HG02970 (cell line): ENCODE measurements at regions not wholly inside any gene's neighbourhood (a gene's known extent, or its start where the extent isn't known, plus 50 kb on each side); places are given as distances from the start of the nearest gene placed in this dataset.

Experiments
- ATAC-seq: cut with Tn5 transposase; IDR thresholded peaks from one replicate; pipeline ENCODE4 v1.9.1; 2021; ENCODE audit warnings: mild to moderate bottlenecking, moderate library complexity, moderate number of reproducible peaks; ENCODE audit not compliant: unreplicated experiment, low FRiP score

DNA sequence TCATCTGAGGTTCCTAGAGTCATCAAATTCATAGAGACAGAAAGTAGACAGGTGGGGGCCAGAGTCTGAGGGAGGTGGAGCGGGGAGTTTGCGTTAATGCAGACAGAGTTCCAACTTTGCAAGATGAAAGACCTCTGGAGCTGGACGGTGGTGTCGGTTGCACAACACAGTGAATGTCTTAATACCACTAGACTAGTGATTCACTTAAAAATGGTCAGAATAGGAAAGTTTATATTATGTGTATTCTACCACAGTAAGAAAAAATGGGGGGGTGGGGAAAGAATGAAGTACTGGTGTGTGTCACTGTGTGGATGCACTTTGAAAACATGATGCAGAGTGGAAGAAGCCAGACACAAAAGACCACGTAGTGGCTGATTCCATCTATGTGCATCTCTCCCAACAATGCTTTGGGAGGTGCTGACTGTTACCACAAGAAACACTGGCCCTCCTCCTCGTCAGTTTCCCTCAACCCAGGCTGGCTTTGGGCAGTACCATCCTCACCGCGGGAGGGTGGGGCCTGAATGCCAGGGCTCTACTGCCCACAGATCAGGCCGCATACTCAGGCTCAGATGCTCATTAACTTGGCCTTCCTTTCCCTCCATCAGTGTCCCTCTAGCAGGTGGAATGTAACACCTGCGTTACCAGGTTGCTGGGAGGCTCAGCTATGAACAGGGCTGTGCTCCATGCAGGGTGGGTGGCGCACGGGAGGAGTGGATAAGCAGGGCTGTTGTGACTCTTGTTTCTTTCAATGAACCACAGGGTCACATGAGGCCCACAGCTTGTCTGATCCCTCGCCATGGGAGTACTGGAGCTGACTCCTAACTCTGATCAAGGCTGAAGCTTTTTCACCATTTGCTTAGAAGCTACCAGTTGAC is 297.0 kb downstream of the CTTN start:
- ATAC-seq, result no peak

DNA sequence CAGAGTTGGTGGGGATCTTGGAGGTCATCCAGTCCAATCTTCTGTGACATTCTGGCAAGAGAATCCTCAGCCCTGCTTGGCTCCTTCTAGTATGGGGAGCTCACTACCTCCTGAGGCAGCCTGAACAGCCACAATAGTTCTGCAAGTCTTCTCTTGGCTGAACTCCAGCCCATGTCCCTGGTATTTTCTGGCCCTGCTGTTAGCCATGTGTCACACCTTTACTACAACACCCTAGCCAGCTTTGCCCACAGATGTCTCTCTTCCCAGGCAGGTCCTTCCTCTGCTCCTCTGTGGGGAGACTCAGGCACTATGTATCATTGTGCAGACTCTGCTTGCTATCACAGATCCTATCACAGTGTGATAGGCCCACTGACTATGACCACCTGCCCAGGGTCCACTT is 297.7 kb downstream of the CTTN start:
- no peak for ATAC-seq

DNA sequence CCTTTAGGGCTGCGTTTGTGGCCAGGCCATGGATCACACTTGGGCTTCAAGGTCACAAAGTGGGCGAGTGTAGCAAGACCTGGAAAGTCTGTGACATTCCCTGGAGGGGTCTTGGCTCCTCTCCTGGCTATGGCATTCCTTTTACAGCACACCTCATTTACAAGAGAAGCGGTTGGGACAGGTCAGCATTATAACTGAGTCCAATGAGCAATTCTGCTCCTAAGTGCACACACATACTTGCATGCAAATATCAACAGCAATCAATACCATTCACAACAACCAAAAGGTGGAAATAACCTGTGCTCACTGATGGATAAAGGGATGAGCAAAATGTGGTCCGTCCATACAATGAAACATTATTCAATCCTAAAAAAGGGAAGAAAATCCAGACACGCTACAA is 298.2 kb downstream of the CTTN start:
- ATAC-seq, result no peak

DNA sequence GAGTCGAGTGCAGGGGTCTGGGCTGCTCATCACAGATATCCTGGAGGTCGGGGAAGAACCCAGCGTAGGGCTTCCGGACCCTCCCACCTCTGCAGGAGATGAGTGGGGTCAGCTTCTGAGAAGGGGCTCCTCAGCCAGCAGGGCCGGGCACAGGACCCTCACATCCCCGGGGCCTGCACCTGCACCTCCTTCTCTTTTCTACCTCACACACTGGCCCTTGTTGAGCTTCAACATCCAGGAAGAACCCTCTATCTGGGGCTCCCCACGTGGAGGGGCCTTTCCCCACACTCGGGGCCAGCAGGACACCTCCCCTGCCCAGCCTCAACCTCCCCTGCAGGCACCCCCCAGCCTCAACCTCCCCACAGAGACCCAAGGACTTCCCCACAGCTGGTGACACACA is 299.4 kb downstream of the CTTN start:
- ATAC-seq, result no peak

DNA sequence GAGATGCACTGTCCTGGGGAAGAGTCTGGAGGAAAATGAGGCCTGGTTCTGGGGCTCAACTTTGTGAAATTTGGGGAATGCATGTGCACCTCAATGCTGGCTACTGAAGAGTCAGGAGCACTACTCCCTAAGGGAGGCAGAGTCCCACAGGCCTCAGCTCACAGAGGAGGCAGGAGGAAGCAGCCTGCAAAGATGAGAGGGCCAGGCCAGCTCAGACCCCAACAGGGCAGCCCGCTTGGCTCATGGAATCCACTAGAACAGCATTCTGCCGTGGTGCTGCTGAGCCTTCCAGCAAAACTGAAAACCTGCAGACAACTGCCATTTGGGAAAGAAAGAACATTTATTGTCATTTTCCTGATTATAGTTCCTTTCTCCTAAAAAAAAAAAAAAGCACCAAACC is 300.5 kb downstream of the CTTN start:
- no peak for ATAC-seq

GRCh38 chr11:70699294-70700221 is 301.2 kb downstream of the CTTN start:
- no peak for ATAC-seq

GRCh38 chr11:70700453-70700852 is 302.1 kb downstream of the CTTN start:
- no peak for ATAC-seq

DNA sequence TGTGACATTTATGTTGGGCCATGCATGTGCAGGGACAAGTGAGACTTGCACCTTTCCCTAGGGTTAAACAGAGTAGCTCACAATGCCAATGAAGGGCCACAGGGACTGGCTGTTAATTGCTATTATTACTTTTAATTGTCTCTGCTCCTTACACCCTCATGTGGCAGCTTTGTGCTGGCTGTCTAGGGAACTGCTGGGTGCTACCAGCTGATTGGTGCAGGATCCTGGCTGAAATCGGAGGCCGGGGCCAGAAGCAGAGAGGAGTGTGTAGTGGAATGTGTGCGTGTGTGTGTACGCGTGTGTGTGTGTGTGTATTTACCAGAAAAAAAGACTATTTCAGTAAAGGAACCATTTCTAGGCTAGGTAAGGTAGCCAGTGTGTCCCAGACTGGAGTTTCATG is 302.5 kb downstream of the CTTN start:
- no peak for ATAC-seq

DNA sequence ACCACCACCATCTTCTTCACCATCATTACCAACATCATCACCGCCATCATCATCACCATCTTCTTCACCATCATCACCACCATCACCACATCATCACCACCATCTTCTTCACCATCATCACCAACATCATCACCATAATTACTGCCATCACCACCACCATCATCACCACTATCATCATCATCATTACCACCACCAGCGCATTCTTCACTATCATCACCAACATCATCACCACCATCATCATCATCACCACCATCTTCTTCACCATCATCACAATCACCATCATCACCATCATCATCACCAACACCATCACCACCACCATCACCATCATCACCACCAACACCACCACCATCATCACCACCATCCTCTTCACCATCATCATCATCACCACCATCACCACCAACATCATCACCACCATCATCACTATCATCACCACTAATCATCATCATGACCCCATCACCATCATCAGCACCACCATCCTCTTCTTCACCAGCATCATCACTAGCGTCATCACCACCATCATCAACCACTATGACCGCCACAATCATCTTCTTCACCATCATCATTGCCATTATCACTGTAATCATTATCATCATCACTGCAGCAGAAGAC is 303.8 kb downstream of the CTTN start:
- ATAC-seq, result no peak

DNA sequence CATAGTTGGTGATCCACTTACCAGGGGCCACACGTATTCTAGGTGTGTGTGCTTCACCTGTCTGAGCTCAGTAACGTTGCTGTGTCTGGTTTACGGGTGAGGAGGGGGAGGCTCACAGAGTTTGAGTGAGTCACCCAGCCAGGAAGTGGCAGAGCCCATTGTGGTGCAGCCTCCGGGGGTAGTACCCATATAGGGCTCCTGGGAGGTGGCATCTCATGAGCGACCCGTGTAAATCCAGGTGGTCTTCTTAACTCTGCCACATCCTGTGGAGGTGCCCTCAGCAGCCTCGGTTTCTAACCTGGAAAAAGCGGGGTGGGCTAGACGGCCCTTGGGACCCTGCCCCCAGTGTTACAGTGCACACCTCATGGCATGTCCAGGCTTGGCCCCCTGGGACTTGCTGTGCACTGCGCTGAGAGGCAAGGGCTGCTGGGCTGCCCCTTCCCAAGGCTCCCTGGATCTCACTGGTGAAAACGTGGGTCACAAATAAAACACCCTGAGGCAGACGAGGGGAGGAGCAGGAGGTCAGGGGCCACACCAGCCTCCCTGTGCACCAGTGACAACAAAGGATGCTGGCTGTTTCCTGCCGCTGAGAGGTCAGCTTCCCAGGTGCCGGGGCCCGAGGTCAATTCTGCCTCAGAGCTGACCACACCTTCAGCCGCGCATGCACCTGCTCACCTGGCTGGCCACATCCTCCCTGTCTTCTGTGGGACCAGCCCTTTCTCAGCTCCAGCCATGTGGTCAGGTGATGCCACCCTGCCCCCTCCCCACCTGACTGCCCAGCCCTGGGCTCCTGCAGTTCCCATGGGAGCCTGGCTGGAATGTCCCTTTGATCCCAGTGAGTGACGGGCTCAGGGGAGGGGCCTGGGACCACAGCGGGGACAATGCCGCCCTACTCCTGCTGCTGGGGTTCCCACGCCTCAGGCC is 305.1 kb downstream of the CTTN start:
- ATAC-seq, result no peak

DNA sequence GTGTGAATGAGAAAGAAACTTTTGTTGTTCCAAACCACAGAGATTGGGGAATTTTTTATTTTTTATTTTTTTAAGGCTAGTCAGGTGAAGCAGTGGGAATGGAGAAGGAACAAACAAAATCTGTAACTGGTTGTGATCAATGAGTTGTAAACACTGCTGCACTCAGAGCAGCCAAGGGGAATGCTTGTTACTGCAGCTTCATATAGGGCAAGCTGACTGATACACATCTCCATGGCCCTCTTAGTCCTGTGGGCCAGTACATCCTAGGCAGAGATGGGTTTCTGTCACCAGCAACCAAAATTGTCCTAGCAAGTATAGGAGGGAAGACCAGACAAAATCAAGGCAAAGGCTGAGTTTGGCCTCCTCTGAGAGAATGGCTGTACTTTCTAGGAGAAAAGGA is 306.8 kb downstream of the CTTN start:
- no peak for ATAC-seq

- no peak for ATAC-seq
Observed at GRCh38 chr11:70705930-70706329, 307.6 kb downstream of the CTTN start.

- no peak for ATAC-seq
Observed at GRCh38 chr11:70707821-70708220, 309.5 kb downstream of the CTTN start.

DNA sequence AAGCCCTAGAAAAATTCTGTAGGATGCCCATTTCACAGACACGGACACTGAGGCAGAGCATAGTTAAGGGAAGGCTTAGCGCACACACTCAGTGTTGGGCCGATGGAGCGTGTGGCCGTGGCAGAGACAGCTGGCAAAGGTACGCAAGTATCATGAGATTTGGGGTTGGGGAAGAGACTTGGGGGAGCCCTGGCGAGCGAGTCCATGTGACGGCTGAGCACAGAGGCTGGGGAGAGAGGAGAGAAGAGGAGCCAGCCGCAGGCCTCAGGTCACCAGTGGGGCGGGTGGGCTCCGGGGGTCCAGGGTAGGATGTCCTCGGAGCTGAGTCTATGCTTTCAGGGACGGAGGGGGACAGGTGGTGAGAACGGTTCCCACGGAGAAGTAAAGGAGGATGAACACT is 311.3 kb downstream of the CTTN start:
- no peak for ATAC-seq

GRCh38 chr11:70710192-70710591 is 311.9 kb downstream of the CTTN start:
- no peak for ATAC-seq

DNA sequence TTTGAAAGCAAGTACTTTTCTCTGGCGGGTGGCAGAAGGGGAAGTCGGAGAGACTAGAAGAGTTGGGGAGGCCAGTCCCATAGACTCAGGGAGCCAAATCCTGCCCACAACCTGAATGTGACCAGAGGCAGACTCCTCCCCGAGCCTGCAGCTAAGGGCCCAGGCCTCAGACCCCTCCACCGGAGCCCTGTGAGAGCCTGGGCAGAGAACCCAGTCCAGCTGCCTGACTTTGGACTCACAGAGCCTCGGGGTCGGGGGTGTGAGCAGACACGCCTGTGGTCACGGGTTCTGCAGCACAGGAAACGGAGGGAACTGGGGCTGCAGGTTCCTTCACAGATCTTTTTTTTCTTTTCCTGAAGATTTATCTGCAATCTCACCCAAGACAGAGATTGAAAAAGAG is 312.3 kb downstream of the CTTN start:
- no peak for ATAC-seq

DNA sequence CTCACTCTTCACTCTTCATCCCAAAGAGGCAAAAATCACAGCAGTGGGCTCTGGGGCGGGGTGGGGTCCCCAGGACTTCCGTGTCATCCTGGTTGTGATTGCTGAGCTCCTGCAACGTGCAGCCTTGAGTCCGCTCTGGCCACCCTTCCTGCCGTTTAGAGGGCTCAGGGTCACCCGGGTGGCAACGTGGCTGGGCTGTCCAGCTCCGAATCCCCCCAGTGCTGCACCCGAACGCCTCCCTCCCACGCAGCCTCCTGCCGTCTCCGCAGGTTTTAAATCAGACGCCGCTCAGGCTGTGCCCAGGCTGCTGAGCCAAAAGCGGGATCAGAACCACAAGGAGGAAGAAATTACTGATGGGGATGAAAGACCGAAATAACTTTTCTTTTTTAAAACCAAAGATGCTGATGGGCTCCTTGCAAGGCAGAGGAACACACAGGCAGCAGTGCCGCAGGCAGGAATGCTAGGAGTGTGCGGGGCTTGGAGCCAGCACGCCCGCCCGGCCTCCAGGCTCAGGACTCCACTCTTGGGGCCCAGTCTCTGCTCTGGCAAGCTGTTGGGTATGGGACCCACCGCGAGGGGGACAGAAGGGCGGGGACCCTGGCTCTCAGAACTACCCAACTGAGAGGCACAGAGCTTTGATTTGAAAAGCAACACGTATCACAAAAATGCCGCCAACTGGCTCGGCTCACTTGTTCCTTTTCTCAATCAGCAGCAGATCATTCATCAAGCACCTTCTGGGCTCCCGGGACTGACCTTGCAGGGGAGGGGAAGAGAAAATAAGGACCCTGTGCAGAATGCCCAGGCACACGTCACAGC is 313.0 kb downstream of the CTTN start:
- ATAC-seq, result no peak

- ATAC-seq, result no peak
Observed at GRCh38 chr11:70711911-70712185, 313.5 kb downstream of the CTTN start.

DNA sequence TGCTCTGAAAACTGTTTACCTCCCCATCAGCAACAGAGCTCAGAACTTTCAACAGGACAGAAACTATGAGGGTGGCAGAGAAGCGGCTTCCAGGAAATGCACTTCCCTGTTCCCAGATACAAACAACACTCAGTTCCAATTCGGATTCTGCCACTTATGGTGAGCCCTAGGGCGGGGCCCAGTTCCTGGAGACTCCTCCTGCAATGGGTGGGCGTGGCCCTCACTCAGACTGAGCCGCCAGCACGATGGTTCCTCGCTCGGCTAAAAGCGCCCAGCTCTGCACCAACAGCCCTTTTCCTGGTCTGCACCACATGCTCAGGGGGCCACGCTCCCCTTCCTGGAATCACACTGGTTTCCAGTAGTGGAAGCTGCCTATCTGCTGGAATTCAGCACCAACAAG is 314.1 kb downstream of the CTTN start:
- ATAC-seq, result no peak
